Loucy (cell line): ENCODE measurements at regions not wholly inside any gene's neighbourhood (a gene's known extent, or its start where the extent isn't known, plus 50 kb on each side); places are given as distances from the start of the nearest gene placed in this dataset.

ENCODE experiments used
- EZH2phosphoT487 ChIP-seq: fragments of 200-600 bp; IDR thresholded peaks from 2 replicates; pipeline ENCODE4 v1.6.1; 2018; ENCODE audit warnings: antibody characterized with exemption, mild to moderate bottlenecking, moderate library complexity, borderline replicate concordance
- TF ChIP-seq, protein P1 (sequence below): fragments of 200-600 bp; sonication (generic); conservative IDR thresholded peaks from 2 replicates; pipeline ENCODE4 v1.5.1; 2014; ENCODE audit warnings: mild to moderate bottlenecking, antibody characterized with exemption, low read length

DNA sequence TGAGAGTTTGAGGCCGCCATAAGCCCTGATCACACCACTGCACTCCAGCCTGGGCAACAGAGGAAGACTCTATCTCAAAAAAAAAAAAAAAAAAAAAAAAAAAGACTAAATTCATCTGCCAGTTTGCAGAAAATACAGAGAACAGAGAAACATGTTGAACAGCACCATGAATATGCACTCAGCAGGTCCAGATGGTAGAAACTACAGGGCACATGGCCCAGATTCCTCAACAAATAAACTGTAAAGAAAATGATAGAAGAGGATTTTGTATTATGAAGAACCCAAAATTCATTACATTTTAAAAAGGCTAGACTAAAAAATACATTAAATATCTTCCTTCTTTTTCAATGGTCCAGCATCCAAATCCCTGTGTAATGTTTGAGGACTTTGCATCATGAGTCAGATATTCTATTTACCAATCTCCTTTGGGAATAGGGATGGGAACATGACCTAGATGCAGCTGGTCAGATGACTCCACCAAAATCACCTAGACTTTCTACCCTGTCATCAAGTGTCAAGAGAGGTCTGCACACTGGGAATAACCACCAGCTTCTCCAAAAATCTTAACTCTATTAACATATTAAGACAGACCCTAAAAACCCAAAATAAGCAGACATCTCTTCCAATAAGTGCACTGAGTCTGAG is 189.1 kb upstream of the TCF21 start:
- TF ChIP-seq, protein P1, sequence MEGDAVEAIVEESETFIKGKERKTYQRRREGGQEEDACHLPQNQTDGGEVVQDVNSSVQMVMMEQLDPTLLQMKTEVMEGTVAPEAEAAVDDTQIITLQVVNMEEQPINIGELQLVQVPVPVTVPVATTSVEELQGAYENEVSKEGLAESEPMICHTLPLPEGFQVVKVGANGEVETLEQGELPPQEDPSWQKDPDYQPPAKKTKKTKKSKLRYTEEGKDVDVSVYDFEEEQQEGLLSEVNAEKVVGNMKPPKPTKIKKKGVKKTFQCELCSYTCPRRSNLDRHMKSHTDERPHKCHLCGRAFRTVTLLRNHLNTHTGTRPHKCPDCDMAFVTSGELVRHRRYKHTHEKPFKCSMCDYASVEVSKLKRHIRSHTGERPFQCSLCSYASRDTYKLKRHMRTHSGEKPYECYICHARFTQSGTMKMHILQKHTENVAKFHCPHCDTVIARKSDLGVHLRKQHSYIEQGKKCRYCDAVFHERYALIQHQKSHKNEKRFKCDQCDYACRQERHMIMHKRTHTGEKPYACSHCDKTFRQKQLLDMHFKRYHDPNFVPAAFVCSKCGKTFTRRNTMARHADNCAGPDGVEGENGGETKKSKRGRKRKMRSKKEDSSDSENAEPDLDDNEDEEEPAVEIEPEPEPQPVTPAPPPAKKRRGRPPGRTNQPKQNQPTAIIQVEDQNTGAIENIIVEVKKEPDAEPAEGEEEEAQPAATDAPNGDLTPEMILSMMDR, result no peak
- no peak for TF ChIP-seq EZH2phosphoT487
